PC-3 (cell line): ENCODE measurements at regions not wholly inside any gene's neighbourhood (a gene's known extent, or its start where the extent isn't known, plus 50 kb on each side); places are given as distances from the start of the nearest gene placed in this dataset.

Experiments used
- EZH2 ChIP-seq: fragments of 300-600 bp; sonication (generic); IDR thresholded peaks from one replicate; pipeline ENCODE4 v1.6.1; 2017; ENCODE audit warnings: antibody characterized with exemption, mild to moderate bottlenecking, low read length; ENCODE audit not compliant: unreplicated experiment
- EZH2phosphoT487 ChIP-seq: fragments of 300-600 bp; sonication (generic); IDR thresholded peaks from 2 replicates; pipeline ENCODE4 v1.6.1; 2018; ENCODE audit warnings: mild to moderate bottlenecking, antibody characterized with exemption, low read length, borderline replicate concordance
- TF ChIP-seq, protein P1 (sequence below): fragments of 300-600 bp; sonication (generic); conservative IDR thresholded peaks from 2 replicates; pipeline ENCODE4 v1.5.1; 2017; ENCODE audit warnings: antibody characterized with exemption, low read depth, mild to moderate bottlenecking, low read length

DNA sequence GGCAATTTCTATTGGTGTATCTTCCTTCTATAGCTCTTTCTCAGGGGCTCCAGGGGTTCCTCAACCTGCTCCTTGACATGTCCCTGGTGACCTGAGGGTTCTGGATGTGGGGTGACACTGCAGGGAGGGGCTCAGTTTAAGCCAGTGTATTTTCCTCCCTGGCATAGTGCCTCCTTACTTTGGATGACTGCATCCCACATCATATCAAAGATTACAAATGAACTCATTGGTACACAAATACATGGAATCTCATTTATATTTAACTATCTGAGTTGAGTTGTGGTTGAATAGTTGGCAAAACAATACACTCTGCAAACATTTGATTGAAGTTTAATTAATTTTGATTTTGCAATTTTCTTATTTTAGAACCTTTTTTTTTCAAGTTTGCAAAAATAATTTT, 268.2 kb upstream of the SKOR2 start:
- TF ChIP-seq, protein P1, sequence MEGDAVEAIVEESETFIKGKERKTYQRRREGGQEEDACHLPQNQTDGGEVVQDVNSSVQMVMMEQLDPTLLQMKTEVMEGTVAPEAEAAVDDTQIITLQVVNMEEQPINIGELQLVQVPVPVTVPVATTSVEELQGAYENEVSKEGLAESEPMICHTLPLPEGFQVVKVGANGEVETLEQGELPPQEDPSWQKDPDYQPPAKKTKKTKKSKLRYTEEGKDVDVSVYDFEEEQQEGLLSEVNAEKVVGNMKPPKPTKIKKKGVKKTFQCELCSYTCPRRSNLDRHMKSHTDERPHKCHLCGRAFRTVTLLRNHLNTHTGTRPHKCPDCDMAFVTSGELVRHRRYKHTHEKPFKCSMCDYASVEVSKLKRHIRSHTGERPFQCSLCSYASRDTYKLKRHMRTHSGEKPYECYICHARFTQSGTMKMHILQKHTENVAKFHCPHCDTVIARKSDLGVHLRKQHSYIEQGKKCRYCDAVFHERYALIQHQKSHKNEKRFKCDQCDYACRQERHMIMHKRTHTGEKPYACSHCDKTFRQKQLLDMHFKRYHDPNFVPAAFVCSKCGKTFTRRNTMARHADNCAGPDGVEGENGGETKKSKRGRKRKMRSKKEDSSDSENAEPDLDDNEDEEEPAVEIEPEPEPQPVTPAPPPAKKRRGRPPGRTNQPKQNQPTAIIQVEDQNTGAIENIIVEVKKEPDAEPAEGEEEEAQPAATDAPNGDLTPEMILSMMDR = no peak
- no peak for TF ChIP-seq EZH2
- no peak for TF ChIP-seq EZH2phosphoT487
